PC-9 (cell line): ENCODE measurements at regions not wholly inside any gene's neighbourhood (a gene's known extent, or its start where the extent isn't known, plus 50 kb on each side); places are given as distances from the start of the nearest gene placed in this dataset.

Source experiments
- BruUV-seq: library from RNA; stranded (reverse); fragments of 400-500 nt; replicated peaks from 2 replicates; lab custom pipeline; 2021; lab: Mats Ljungman, UMichigan
- CTCF ChIA-PET: fragments of 300-600 bp; sonication (Branson Sonifier 250); formaldehyde crosslinking; loops from one replicate; lab custom pipeline; 2022; ENCODE audit warnings: antibody characterized with exemption; lab: Charles Lee
- POLR2A ChIA-PET: fragments of 300-600 bp; sonication (Branson Sonifier 250); formaldehyde crosslinking; loops from one replicate; lab custom pipeline; 2022; ENCODE audit warnings: antibody characterized with exemption; ENCODE audit not compliant: unreplicated experiment; lab: Charles Lee
- DNase-seq, 2 experiments: peaks; one replicate each; pipeline versions ENCODE4 v3.0.0 to v3.0.0-alpha.2; 2015 to 2022; ENCODE audit warnings: mixed read lengths in 1 of 2
- H2AFZ ChIP-seq: fragments of 200-600 bp; sonication (generic); 2 replicates; pipeline ENCODE4 v1.8.1; 2017; ENCODE audit warnings: antibody characterized with exemption
- H3F3A ChIP-seq: fragments of 200-600 bp; sonication (generic); 2 replicates; pipeline ENCODE4 v1.8.1; 2017; ENCODE audit warnings: antibody characterized with exemption, mild to moderate bottlenecking, low read depth; ENCODE audit not compliant: insufficient read depth
- H3K27ac ChIP-seq: fragments of 200-600 bp; sonication (generic); 2 replicates; pipeline ENCODE4 v1.6.1; 2016; ENCODE audit warnings: mixed run types
- H3K27me3 ChIP-seq: fragments of 200-600 bp; sonication (generic); 2 replicates; pipeline ENCODE4 v1.6.1; 2016; ENCODE audit warnings: low read depth, mixed run types; ENCODE audit not compliant: insufficient read depth
- H3K36me3 ChIP-seq: fragments of 200-600 bp; sonication (generic); 2 replicates; pipeline ENCODE4 v1.6.1; 2016; ENCODE audit warnings: low read depth, mixed run types
- H3K4me1 ChIP-seq: fragments of 200-600 bp; sonication (generic); replicated peaks from 2 replicates; pipeline ENCODE4 v1.6.1; 2016; ENCODE audit warnings: mixed run types; ENCODE audit not compliant: insufficient read depth
- H3K4me2 ChIP-seq: fragments of 200-600 bp; sonication (generic); 2 replicates; pipeline ENCODE4 v1.6.1; 2017; ENCODE audit warnings: mixed run types
- H3K4me3 ChIP-seq: fragments of 200-600 bp; sonication (generic); 2 replicates; pipeline ENCODE4 v1.6.1; 2016; ENCODE audit warnings: mixed run types
- H3K79me2 ChIP-seq: fragments of 200-600 bp; sonication (generic); 2 replicates; pipeline ENCODE4 v1.6.1; 2017; ENCODE audit warnings: low read depth, mixed run types
- H3K9me2 ChIP-seq: fragments of 200-600 bp; sonication (generic); 2 replicates; pipeline ENCODE4 v1.8.1; 2017; ENCODE audit warnings: mild to moderate bottlenecking; ENCODE audit not compliant: insufficient read depth
- H3K9me3 ChIP-seq: fragments of 200-600 bp; sonication (generic); 2 replicates; pipeline ENCODE4 v1.8.1; 2016; ENCODE audit warnings: low read depth; ENCODE audit not compliant: insufficient read depth
- H4K20me1 ChIP-seq: fragments of 200-600 bp; sonication (generic); 2 replicates; pipeline ENCODE4 v1.8.1; 2017; ENCODE audit not compliant: insufficient read depth
- EZH2 ChIP-seq: fragments of 200-600 bp; sonication (generic); IDR thresholded peaks from 2 replicates; pipeline ENCODE4 v1.8.0; 2017; ENCODE audit warnings: antibody characterized with exemption, low read depth
- intact Hi-C: fragments of 100-400 bp; cut with micrococcal nuclease; formaldehyde crosslinking; loops from one replicate; pipeline ENCODE4 v1.10.0; 2022; ENCODE audit not compliant: unreplicated experiment
- TF ChIP-seq, protein P1 (sequence below): fragments of 200-600 bp; sonication (generic); conservative IDR thresholded peaks from 2 replicates; pipeline ENCODE4 v1.6.1; 2017; ENCODE audit warnings: mixed run types, antibody characterized with exemption, mild to moderate bottlenecking, moderate library complexity

GRCh38 chr4:1487106-1487505, 80.9 kb upstream of the NKX1-1 start:
- BruUV-seq, result no TSS peak
- intact Hi-C loops, result no loop called here
- Histone ChIP-seq H3K4me2 (no peak overlapping the region), H3K27me3 (peaks cover 74% of the 10 kb centered on the region), H3K4me3 (no peak overlapping the region), H3K4me1 (no peaks in the 10 kb centered on the region), H3K36me3 (no peaks in the 10 kb centered on the region), H3K9me3 (peaks cover 12% of the 10 kb centered on the region; the same call in 1 of the 2 replicates), H4K20me1 (no peaks in the 10 kb centered on the region), H3K27ac (no peak overlapping the region), H3K79me2 (no peaks in the 10 kb centered on the region), H2AFZ (no peak overlapping the region), H3F3A (no peaks in the 10 kb centered on the region), H3K9me2 (no peaks in the 10 kb centered on the region)
- ChIA-PET CTCF (no interaction called here), POLR2A (no interaction called here)
- no peak for DNase-seq
- no peak for TF ChIP-seq EZH2
- TF ChIP-seq, protein P1, sequence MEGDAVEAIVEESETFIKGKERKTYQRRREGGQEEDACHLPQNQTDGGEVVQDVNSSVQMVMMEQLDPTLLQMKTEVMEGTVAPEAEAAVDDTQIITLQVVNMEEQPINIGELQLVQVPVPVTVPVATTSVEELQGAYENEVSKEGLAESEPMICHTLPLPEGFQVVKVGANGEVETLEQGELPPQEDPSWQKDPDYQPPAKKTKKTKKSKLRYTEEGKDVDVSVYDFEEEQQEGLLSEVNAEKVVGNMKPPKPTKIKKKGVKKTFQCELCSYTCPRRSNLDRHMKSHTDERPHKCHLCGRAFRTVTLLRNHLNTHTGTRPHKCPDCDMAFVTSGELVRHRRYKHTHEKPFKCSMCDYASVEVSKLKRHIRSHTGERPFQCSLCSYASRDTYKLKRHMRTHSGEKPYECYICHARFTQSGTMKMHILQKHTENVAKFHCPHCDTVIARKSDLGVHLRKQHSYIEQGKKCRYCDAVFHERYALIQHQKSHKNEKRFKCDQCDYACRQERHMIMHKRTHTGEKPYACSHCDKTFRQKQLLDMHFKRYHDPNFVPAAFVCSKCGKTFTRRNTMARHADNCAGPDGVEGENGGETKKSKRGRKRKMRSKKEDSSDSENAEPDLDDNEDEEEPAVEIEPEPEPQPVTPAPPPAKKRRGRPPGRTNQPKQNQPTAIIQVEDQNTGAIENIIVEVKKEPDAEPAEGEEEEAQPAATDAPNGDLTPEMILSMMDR, result no peak

DNA sequence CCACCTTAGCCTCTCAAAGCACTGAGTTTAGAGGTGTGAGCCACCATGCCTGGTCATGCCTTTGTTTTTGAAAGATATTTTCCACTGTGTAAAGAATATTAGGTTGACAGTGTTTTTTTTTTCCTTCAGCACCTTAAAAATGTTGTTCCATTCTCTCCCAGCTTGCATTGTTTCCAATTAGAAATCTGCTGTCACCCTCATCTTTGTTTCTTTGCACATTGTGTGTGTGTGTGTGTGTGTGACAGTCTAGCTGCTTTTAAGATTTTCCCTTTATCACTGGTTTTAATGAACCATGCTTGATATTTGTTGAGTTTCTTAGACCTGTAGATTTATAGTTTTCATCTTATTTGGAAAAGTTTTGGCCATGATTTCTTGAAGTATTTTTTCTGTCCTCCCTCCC, 79.0 kb upstream of the NKX1-1 start:
- no peaks in the 10 kb centered on the region for H3K4me1 ChIP-seq
- no peak overlapping the region for H3K27ac ChIP-seq
- H2AFZ ChIP-seq, result no peak overlapping the region
- CTCF ChIA-PET, result no interaction called here
- no peak for DNase-seq
- H3F3A ChIP-seq, result no peaks in the 10 kb centered on the region
- TF ChIP-seq, protein P1, result no peak
- no peak for TF ChIP-seq EZH2
- H3K4me3 ChIP-seq, result no peak overlapping the region
- H3K79me2 ChIP-seq, result no peaks in the 10 kb centered on the region
- no peaks in the 10 kb centered on the region for H3K9me2 ChIP-seq
- peaks cover 69% of the 10 kb centered on the region for H3K27me3 ChIP-seq
- intact Hi-C loops, result no loop called here
- no peaks in the 10 kb centered on the region for H3K36me3 ChIP-seq
- H4K20me1 ChIP-seq, result no peaks in the 10 kb centered on the region
- POLR2A ChIA-PET, result no interaction called here
- H3K4me2 ChIP-seq, result no peak overlapping the region
- H3K9me3 ChIP-seq, result peaks cover 12% of the 10 kb centered on the region; the same call in 1 of the 2 replicates
- BruUV-seq, result no TSS peak

DNA sequence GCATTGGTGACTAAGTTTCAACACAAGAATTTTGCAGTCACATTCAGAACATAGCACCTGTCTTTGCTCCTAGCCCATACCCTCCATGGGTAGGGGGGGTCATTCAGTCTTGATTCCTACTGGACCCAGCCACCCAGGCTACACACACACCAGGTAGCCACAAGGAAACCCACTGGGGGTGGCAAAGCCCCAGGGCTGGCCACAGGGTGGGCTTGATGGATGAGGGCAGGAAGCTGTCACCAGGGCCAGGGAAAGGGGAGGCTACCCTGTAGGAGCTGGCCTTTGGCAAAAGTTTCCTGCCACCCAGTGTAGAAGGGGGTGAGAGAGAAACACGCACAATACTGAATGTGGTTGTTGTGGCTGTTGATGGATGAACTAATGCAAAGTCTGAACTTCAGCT, 74.5 kb upstream of the NKX1-1 start:
- ChIA-PET CTCF (no interaction called here), POLR2A (no interaction called here)
- no peak overlapping the region for H3K4me3 ChIP-seq
- H3K27ac ChIP-seq, result no peak overlapping the region
- no peak overlapping the region for H3K4me2 ChIP-seq
- H3K79me2 ChIP-seq, result no peaks in the 10 kb centered on the region
- DNase-seq, result no peak
- no TSS peak for BruUV-seq
- no peaks in the 10 kb centered on the region for H3K9me2 ChIP-seq
- no peaks in the 10 kb centered on the region for H3K36me3 ChIP-seq
- H2AFZ ChIP-seq, result no peak overlapping the region
- intact Hi-C loops, result no loop called here
- peaks cover 6% of the 10 kb centered on the region; the same call in 1 of the 2 replicates for H3K9me3 ChIP-seq
- no peaks in the 10 kb centered on the region for H4K20me1 ChIP-seq
- H3F3A ChIP-seq, result no peaks in the 10 kb centered on the region
- peaks cover 45% of the 10 kb centered on the region for H3K27me3 ChIP-seq
- no peaks in the 10 kb centered on the region for H3K4me1 ChIP-seq
- TF ChIP-seq EZH2, result no peak
- TF ChIP-seq, protein P1, result no peak
